ENCODE measurements at regions not wholly inside any gene's neighbourhood (a gene's known extent, or its start where the extent isn't known, plus 50 kb on each side); places are given as distances from the start of the nearest gene placed in this dataset.

DNA sequence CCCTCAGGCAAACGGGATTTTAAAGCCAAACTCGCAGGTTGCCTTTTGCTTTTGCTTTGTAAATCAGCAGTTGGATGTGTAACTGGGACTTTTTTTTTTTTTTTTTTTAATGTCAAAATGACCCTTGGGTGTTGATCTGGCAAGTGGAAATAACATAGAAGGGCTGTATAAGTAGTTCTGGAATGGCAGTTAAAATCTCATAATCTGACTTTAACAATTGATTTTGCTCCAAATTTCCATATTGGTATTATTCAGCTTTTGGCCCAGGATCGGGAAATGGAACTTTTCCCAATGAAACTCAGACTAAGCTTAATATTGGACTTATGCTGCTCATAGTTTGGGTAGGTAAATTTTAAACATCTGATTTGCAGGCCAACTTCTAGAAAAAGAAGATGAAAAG, 346.8 kb upstream of the NUDT12 start:
- H3K36me3 ChIP-seq (ENCODE audit: insufficient read depth, low read length) = no peaks in the 10 kb centered on the region
- no peaks in the 10 kb centered on the region for H3K9me3 ChIP-seq (ENCODE audit: control insufficient read depth in 1 of 2, low read length in 2 of 2)
- intact Hi-C loops (cut with micrococcal nuclease) = no loop called here
- peaks cover 0 to 7% (median under 1%) of the 10 kb centered on the region in 8 donors for H3K9me3 Mint-ChIP-seq
- ChIA-PET POLR2A (ENCODE audit: partially characterized antibody) (no interaction called here), CTCF (ENCODE audit: partially characterized antibody) (no interaction called here)
- no peaks in the 10 kb centered on the region for H3K4me1 ChIP-seq (ENCODE audit: insufficient read depth, low read length)
- H3K27me3 ChIP-seq (ENCODE audit: insufficient read depth, low read length) = no peaks in the 10 kb centered on the region
- H3K4me3 ChIP-seq (ENCODE audit: low read length in 2 of 2) = no peak overlapping the region
- H3K4me1 Mint-ChIP-seq = no peaks in the 10 kb centered on the region
- H3K4me3 Mint-ChIP-seq = no peak overlapping the region
- H3K27ac Mint-ChIP-seq = no peak overlapping the region
- DNase-seq = no peak
- H3K27ac ChIP-seq (ENCODE audit: low read depth, low read length) = no peak overlapping the region
- no peaks in the 10 kb centered on the region for H3K27me3 Mint-ChIP-seq
- no peaks in the 10 kb centered on the region for H3K36me3 Mint-ChIP-seq

DNA sequence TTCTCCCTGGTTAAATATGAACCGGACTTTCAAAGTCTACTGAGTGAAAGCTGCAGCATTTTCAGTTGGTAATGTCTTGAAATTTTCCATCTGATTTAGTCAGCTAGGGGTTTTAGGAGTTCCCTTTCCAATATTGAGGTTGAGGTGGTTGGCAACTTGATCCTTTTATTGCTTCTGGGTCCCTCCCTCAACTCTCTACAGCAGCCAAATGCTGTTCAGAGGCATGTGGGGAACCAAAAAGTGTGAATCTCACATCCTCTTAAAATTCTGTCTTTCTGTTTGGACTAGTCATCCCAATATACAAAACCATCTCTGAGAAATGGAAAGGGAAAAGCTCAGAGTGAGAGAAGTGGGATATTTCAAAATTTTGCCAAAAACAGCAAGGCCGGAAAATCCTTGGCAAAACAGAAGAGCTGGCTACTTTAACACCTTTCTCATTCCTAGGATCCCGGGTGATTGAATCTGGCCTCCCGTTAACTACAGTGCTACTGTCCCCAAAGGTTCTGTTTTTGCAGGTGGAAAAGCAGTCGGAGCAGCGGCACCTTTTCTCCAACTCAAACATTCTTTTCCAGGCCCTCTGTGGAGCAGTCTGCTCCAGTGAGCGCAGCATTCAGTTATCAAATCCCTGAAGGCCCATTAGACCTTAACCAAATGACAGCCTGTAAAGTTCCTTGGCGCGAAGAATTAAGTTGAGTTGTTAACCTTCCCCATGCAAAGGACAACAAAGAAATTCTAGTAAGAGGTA, 345.9 kb upstream of the NUDT12 start:
- CTCF ChIA-PET (ENCODE audit: partially characterized antibody) = no interaction called here
- no peaks in the 10 kb centered on the region for H3K4me1 Mint-ChIP-seq

DNA sequence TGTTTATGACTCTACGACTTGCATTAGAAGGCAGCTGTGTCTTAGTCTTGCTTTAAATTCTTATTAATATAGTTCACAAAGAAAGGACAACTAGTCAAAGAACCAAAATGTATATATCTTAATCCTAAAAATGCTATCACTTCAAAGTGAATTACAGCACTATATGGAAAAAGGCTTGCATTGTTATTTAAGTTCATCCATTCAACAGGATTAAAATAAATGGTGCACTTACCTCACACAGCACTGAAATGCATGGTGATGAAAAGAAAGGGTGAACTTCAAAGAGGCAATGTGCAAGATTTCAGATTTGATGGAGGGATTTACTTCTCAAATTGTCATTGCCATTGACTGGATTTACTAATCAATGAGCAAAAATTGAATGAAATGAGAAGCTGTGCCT, 344.4 kb upstream of the NUDT12 start:
- no peak overlapping the region for H3K27ac ChIP-seq (ENCODE audit: low read depth, low read length)
- H3K4me3 Mint-ChIP-seq = no peak overlapping the region
- H3K4me1 Mint-ChIP-seq = no peaks in the 10 kb centered on the region
- peaks cover 0 to 15% (median 3%) of the 10 kb centered on the region in 8 donors for H3K9me3 Mint-ChIP-seq
- no peak overlapping the region for H3K27ac Mint-ChIP-seq
- no peak overlapping the region for H3K4me3 ChIP-seq (ENCODE audit: low read length in 2 of 2)
- no peak for DNase-seq
- ChIA-PET POLR2A (ENCODE audit: partially characterized antibody) (no interaction called here), CTCF (ENCODE audit: partially characterized antibody) (no interaction called here)
- no peaks in the 10 kb centered on the region for H3K4me1 ChIP-seq (ENCODE audit: insufficient read depth, low read length)
- no peaks in the 10 kb centered on the region for H3K27me3 ChIP-seq (ENCODE audit: insufficient read depth, low read length)
- intact Hi-C loops (cut with micrococcal nuclease) = no loop called here
- no peaks in the 10 kb centered on the region for H3K9me3 ChIP-seq (ENCODE audit: control insufficient read depth in 1 of 2, low read length in 2 of 2)
- H3K36me3 Mint-ChIP-seq = no peaks in the 10 kb centered on the region
- H3K36me3 ChIP-seq (ENCODE audit: insufficient read depth, low read length) = no peaks in the 10 kb centered on the region
- H3K27me3 Mint-ChIP-seq = no peaks in the 10 kb centered on the region

More for the DNA sequence above, 345.9 kb upstream of the NUDT12 start:
- H3K4me3 Mint-ChIP-seq = no peak overlapping the region
- H3K9me3 Mint-ChIP-seq = peaks cover 0 to 11% (median 3%) of the 10 kb centered on the region in 8 donors
- H3K27me3 ChIP-seq (ENCODE audit: insufficient read depth, low read length) = no peaks in the 10 kb centered on the region
- H3K27ac ChIP-seq (ENCODE audit: low read depth, low read length) = no peak overlapping the region
- intact Hi-C loops (cut with micrococcal nuclease) = no loop called here
- H3K36me3 ChIP-seq (ENCODE audit: insufficient read depth, low read length) = no peaks in the 10 kb centered on the region
- no peaks in the 10 kb centered on the region for H3K9me3 ChIP-seq (ENCODE audit: control insufficient read depth in 1 of 2, low read length in 2 of 2)
- no peaks in the 10 kb centered on the region for H3K4me1 ChIP-seq (ENCODE audit: insufficient read depth, low read length)
- DNase-seq = no peak
- H3K27me3 Mint-ChIP-seq = no peaks in the 10 kb centered on the region
- POLR2A ChIA-PET (ENCODE audit: partially characterized antibody) = no interaction called here
- no peaks in the 10 kb centered on the region for H3K36me3 Mint-ChIP-seq
- no peak overlapping the region for H3K27ac Mint-ChIP-seq
- H3K4me3 ChIP-seq (ENCODE audit: low read length in 2 of 2) = no peak overlapping the region

DNA sequence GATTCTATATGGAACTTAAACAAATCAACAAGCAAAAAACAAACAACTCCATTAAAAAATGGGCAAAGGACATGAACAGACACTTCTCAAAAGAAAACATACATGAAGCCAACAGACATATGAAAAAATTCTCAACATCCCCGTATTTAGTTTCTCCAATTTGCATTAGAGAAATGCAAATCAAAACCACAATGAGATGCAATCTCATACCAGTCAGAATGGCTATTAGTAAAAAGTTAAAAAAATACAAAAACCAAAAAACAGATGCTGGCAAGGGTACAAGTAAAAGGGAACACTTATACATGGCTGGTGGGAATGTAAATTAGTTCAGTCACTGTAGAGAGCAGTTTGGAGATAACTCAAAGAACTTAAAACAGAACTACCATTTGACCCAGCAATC, 342.1 kb upstream of the NUDT12 start:
- CTCF ChIA-PET (ENCODE audit: partially characterized antibody) = no interaction called here
- H3K36me3 ChIP-seq (ENCODE audit: insufficient read depth, low read length) = no peaks in the 10 kb centered on the region
- H3K27me3 ChIP-seq (ENCODE audit: insufficient read depth, low read length) = no peaks in the 10 kb centered on the region
- no peak overlapping the region for H3K4me3 ChIP-seq (ENCODE audit: low read length in 2 of 2)
- Mint-ChIP-seq H3K36me3 (no peaks in the 10 kb centered on the region), H3K4me1 (no peaks in the 10 kb centered on the region), H3K27me3 (no peaks in the 10 kb centered on the region), H3K9me3 (peaks cover 0 to 23% (median 3%) of the 10 kb centered on the region in 8 donors), H3K4me3 (no peak overlapping the region), H3K27ac (no peak overlapping the region)
- H3K27ac ChIP-seq (ENCODE audit: low read depth, low read length) = no peak overlapping the region
- intact Hi-C loops (cut with micrococcal nuclease) = no loop called here
- no peak for DNase-seq
- POLR2A ChIA-PET (ENCODE audit: partially characterized antibody) = no interaction called here
- H3K4me1 ChIP-seq (ENCODE audit: insufficient read depth, low read length) = no peaks in the 10 kb centered on the region
- H3K9me3 ChIP-seq (ENCODE audit: control insufficient read depth in 1 of 2, low read length in 2 of 2) = no peaks in the 10 kb centered on the region

DNA sequence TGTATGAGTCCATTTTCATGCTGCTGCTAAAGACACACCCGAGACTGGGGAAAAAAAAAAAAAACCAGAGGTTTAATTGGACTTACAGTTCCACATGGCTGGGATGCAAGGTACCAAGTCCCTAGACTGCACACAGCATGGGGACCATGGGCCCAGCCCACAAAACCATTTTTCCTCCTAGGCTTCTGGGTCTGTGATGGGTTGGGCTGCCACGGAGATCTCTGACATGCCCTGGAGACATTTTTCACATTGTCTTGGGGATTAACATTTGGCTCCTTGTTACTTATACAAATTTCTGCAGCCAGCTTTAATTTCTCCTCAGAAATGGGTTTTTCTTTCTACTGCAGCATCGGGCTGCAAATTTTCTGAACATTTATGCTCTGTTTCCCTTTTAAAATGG, 340.3 kb upstream of the NUDT12 start:
- Mint-ChIP-seq H3K4me3 (no peak overlapping the region), H3K27ac (no peak overlapping the region), H3K27me3 (no peaks in the 10 kb centered on the region), H3K36me3 (no peaks in the 10 kb centered on the region), H3K4me1 (no peaks in the 10 kb centered on the region), H3K9me3 (peaks cover 0 to 23% (median 6%) of the 10 kb centered on the region in 8 donors)
- Histone ChIP-seq H3K4me3 (ENCODE audit: low read length in 2 of 2) (no peak overlapping the region), H3K9me3 (ENCODE audit: control insufficient read depth in 1 of 2, low read length in 2 of 2) (no peaks in the 10 kb centered on the region), H3K27ac (ENCODE audit: low read depth, low read length) (no peak overlapping the region), H3K27me3 (ENCODE audit: insufficient read depth, low read length) (no peaks in the 10 kb centered on the region), H3K36me3 (ENCODE audit: insufficient read depth, low read length) (no peaks in the 10 kb centered on the region), H3K4me1 (ENCODE audit: insufficient read depth, low read length) (no peaks in the 10 kb centered on the region)
- CTCF ChIA-PET (ENCODE audit: partially characterized antibody) = no interaction called here
- DNase-seq = no peak
- intact Hi-C loops (cut with micrococcal nuclease) = no loop called here
- POLR2A ChIA-PET (ENCODE audit: partially characterized antibody) = no interaction called here

DNA sequence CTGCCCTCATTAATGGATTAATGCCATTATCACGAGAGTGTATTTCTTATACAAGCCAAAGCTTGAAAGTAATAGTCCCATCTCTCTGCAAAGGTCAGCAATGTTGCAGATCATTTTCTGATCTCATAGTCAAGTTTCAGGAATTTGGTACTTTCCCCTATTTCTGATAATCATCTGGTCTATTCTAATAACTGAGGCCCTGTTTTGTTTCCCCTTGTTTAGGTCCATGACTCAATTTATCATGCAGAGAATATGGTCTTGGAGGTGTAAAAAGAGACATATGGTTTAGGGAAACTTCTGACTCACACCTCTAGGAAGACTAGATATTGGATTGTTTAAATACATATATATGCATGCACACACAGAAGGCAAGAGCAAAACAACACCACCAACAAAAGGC, 339.3 kb upstream of the NUDT12 start:
- H3K27me3 ChIP-seq (ENCODE audit: insufficient read depth, low read length) = no peaks in the 10 kb centered on the region
- no peaks in the 10 kb centered on the region for H3K4me1 ChIP-seq (ENCODE audit: insufficient read depth, low read length)
- DNase-seq = no peak
- Mint-ChIP-seq H3K4me1 (no peaks in the 10 kb centered on the region), H3K27ac (no peak overlapping the region), H3K36me3 (no peaks in the 10 kb centered on the region), H3K9me3 (peaks cover 0 to 23% (median 6%) of the 10 kb centered on the region in 8 donors), H3K4me3 (no peak overlapping the region), H3K27me3 (no peaks in the 10 kb centered on the region)
- H3K27ac ChIP-seq (ENCODE audit: low read depth, low read length) = no peak overlapping the region
- H3K9me3 ChIP-seq (ENCODE audit: control insufficient read depth in 1 of 2, low read length in 2 of 2) = no peaks in the 10 kb centered on the region
- CTCF ChIA-PET (ENCODE audit: partially characterized antibody) = no interaction called here
- intact Hi-C loops (cut with micrococcal nuclease) = no loop called here
- no peak overlapping the region for H3K4me3 ChIP-seq (ENCODE audit: low read length in 2 of 2)
- POLR2A ChIA-PET (ENCODE audit: partially characterized antibody) = no interaction called here
- H3K36me3 ChIP-seq (ENCODE audit: insufficient read depth, low read length) = no peaks in the 10 kb centered on the region

DNA sequence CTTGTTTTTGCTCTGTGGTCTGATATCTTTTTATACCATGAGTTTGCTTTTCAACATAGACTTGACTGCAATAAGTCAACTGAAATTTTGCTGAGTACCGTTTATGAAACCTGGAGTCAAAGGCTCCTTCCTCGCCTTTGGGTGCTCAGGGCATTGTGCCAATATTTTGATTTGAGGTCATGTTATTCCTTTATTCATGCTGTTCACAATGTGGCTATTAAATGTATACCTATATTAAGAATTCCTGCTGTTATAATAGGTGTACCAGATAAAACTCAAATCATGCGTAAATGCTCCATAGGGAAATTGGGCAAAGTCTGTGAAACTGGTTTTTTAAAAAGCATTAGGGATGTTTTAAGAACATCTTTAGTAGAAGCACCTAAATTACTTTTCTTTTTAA, 334.0 kb upstream of the NUDT12 start:
- H3K27me3 ChIP-seq (ENCODE audit: insufficient read depth, low read length) = no peaks in the 10 kb centered on the region
- H3K27ac ChIP-seq (ENCODE audit: low read depth, low read length) = no peak overlapping the region
- H3K4me1 Mint-ChIP-seq = no peaks in the 10 kb centered on the region
- H3K4me3 ChIP-seq (ENCODE audit: low read length in 2 of 2) = no peak overlapping the region
- no peaks in the 10 kb centered on the region for H3K36me3 ChIP-seq (ENCODE audit: insufficient read depth, low read length)
- no peaks in the 10 kb centered on the region for H3K27me3 Mint-ChIP-seq
- H3K4me3 Mint-ChIP-seq = no peak overlapping the region
- ChIA-PET CTCF (ENCODE audit: partially characterized antibody) (no interaction called here), POLR2A (ENCODE audit: partially characterized antibody) (no interaction called here)
- H3K9me3 ChIP-seq (ENCODE audit: control insufficient read depth in 1 of 2, low read length in 2 of 2) = no peaks in the 10 kb centered on the region
- no peak for DNase-seq
- peaks cover 0 to 12% (median 4%) of the 10 kb centered on the region in 8 donors for H3K9me3 Mint-ChIP-seq
- H3K4me1 ChIP-seq (ENCODE audit: insufficient read depth, low read length) = no peaks in the 10 kb centered on the region
- intact Hi-C loops (cut with micrococcal nuclease) = no loop called here
- H3K27ac Mint-ChIP-seq = no peak overlapping the region
- no peaks in the 10 kb centered on the region for H3K36me3 Mint-ChIP-seq

DNA sequence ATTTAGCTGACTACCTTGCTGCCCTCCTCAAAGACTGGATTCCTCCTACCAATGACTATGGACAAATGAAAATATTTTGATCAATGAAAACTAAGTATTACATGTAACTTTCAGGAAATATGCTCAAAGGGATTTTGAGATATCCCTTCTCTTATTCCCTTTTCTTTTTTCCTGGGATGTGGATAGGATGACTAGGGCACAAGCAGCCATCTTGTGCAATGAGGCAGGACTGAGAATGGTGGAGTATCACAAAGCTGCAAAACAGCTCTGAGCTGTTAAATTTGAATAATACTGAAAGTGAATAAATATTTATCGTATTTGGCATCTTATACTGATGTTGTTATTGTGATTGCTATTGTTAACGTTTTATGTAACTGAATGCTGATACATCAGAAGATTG, 333.1 kb upstream of the NUDT12 start:
- Mint-ChIP-seq H3K4me3 (no peak overlapping the region), H3K36me3 (no peaks in the 10 kb centered on the region), H3K27ac (no peak overlapping the region), H3K9me3 (peaks cover 0 to 11% (median 3%) of the 10 kb centered on the region in 8 donors), H3K27me3 (no peaks in the 10 kb centered on the region), H3K4me1 (no peaks in the 10 kb centered on the region)
- no peaks in the 10 kb centered on the region for H3K36me3 ChIP-seq (ENCODE audit: insufficient read depth, low read length)
- POLR2A ChIA-PET (ENCODE audit: partially characterized antibody) = no interaction called here
- H3K4me3 ChIP-seq (ENCODE audit: low read length in 2 of 2) = no peak overlapping the region
- no peaks in the 10 kb centered on the region for H3K27me3 ChIP-seq (ENCODE audit: insufficient read depth, low read length)
- intact Hi-C loops (cut with micrococcal nuclease) = no loop called here
- no peaks in the 10 kb centered on the region for H3K4me1 ChIP-seq (ENCODE audit: insufficient read depth, low read length)
- no peak overlapping the region for H3K27ac ChIP-seq (ENCODE audit: low read depth, low read length)
- DNase-seq = no peak
- no peaks in the 10 kb centered on the region for H3K9me3 ChIP-seq (ENCODE audit: control insufficient read depth in 1 of 2, low read length in 2 of 2)
- CTCF ChIA-PET (ENCODE audit: partially characterized antibody) = no interaction called here
